BJ (cell line): ENCODE measurements at regions not wholly inside any gene's neighbourhood (a gene's known extent, or its start where the extent isn't known, plus 50 kb on each side); places are given as distances from the start of the nearest gene placed in this dataset.

Experiments
- CTCF ChIA-PET: fragments of 350-600 bp; formaldehyde crosslinking; extraction: SDS; loops from one replicate; lab custom pipeline; 2021; ENCODE audit warnings: antibody characterized with exemption, inconsistent platforms; lab: Yijun Ruan, JAX
- POLR2A ChIA-PET: fragments of 300-600 bp; sonication (Branson Sonifier 250); formaldehyde crosslinking; extraction: SDS; loops from one replicate; lab custom pipeline; 2021; ENCODE audit warnings: antibody characterized with exemption; lab: Charles Lee
- DNase-seq: peaks from one replicate; pipeline ENCODE4 v3.0.0-alpha.2; 2011; ENCODE audit warnings: low read depth
- H3K27me3 ChIP-seq: 2 replicates; pipeline ENCODE4 v1.6.0; 2011; ENCODE audit warnings: low read length; ENCODE audit not compliant: control insufficient read depth, insufficient read depth
- H3K36me3 ChIP-seq: 2 replicates; pipeline ENCODE4 v1.5.1; 2011; ENCODE audit warnings: low read length; ENCODE audit not compliant: control insufficient read depth, insufficient read depth
- H3K4me3 ChIP-seq: 2 replicates; pipeline ENCODE4 v1.5.1; 2011; ENCODE audit warnings: low read depth, mild to moderate bottlenecking, control low read depth, low read length
- TF ChIP-seq, protein P1 (sequence below): IDR thresholded peaks from 2 replicates; pipeline ENCODE4 v1.5.1; 2011; ENCODE audit warnings: low read depth, mild to moderate bottlenecking, control low read depth, inconsistent platforms, low read length, moderate library complexity; ENCODE audit not compliant: insufficient read depth

DNA sequence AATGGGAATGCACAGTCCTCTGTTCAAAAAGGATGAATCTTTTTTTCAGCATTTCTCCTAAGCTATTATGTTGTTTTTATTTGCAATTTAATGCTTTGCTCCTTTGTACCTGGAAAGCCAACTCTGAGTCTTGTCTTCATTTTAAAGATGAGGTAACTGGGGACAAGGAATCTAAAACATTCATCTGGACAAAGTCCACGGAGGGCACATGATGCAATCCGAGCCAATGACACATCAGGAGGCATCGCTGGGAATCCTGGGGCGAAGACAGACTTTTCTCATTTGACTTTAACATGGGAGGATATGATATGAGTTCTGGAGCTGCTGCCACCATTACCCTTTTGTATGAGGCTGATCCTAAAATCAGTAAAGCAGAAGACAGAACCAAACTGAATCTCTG, 116.5 kb upstream of the REG3G start:
- Histone ChIP-seq H3K27me3 (no peaks in the 10 kb centered on the region), H3K36me3 (no peaks in the 10 kb centered on the region), H3K4me3 (no peak overlapping the region)
- POLR2A ChIA-PET: no interaction called here
- no peak for DNase-seq
- CTCF ChIA-PET: no interaction called here
- TF ChIP-seq, protein P1, sequence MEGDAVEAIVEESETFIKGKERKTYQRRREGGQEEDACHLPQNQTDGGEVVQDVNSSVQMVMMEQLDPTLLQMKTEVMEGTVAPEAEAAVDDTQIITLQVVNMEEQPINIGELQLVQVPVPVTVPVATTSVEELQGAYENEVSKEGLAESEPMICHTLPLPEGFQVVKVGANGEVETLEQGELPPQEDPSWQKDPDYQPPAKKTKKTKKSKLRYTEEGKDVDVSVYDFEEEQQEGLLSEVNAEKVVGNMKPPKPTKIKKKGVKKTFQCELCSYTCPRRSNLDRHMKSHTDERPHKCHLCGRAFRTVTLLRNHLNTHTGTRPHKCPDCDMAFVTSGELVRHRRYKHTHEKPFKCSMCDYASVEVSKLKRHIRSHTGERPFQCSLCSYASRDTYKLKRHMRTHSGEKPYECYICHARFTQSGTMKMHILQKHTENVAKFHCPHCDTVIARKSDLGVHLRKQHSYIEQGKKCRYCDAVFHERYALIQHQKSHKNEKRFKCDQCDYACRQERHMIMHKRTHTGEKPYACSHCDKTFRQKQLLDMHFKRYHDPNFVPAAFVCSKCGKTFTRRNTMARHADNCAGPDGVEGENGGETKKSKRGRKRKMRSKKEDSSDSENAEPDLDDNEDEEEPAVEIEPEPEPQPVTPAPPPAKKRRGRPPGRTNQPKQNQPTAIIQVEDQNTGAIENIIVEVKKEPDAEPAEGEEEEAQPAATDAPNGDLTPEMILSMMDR: no peak

GRCh38 chr2:78910376-78910775, 115.1 kb upstream of the REG3G start:
- CTCF ChIA-PET: no interaction called here
- POLR2A ChIA-PET: no interaction called here
- Histone ChIP-seq H3K36me3 (no peaks in the 10 kb centered on the region), H3K27me3 (no peaks in the 10 kb centered on the region), H3K4me3 (no peak overlapping the region)
- TF ChIP-seq, protein P1: no peak
- no peak for DNase-seq

GRCh38 chr2:78913257-78913656, 112.2 kb upstream of the REG3G start:
- Histone ChIP-seq H3K4me3 (no peak overlapping the region), H3K27me3 (no peaks in the 10 kb centered on the region), H3K36me3 (no peaks in the 10 kb centered on the region)
- DNase-seq: no peak
- TF ChIP-seq, protein P1: no peak
- CTCF ChIA-PET: no interaction called here
- POLR2A ChIA-PET: no interaction called here

DNA sequence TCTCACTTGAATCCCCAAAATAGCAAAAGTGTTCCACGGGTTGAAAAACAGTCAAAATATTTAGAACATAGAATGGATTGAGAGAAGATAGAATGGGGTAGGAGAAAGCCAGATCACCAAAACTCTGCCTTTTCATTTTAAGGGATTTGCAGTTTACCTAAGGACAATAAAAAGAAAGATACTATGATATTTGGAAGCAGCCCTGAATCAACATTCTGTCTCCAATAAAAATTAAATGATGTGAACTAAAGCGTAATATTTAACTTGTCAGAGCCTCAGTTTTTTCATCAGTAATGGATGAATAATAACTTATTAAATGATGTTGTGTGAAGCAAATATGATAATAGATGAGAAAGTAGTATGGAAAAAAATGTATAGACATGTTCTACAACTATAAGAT, 100.2 kb upstream of the REG3G start:
- Histone ChIP-seq H3K36me3 (no peaks in the 10 kb centered on the region), H3K4me3 (no peak overlapping the region), H3K27me3 (no peaks in the 10 kb centered on the region)
- no peak for DNase-seq
- ChIA-PET POLR2A (no interaction called here), CTCF (no interaction called here)
- TF ChIP-seq, protein P1: no peak

GRCh38 chr2:78928502-78928901, 97.0 kb upstream of the REG3G start:
- no peaks in the 10 kb centered on the region for H3K36me3 ChIP-seq
- TF ChIP-seq, protein P1: no peak
- ChIA-PET CTCF (no interaction called here), POLR2A (no interaction called here)
- no peak overlapping the region for H3K4me3 ChIP-seq
- H3K27me3 ChIP-seq: no peaks in the 10 kb centered on the region
- DNase-seq: no peak
